ENCODE measurements at regions not wholly inside any gene's neighbourhood (a gene's known extent, or its start where the extent isn't known, plus 50 kb on each side); places are given as distances from the start of the nearest gene placed in this dataset.

DNA sequence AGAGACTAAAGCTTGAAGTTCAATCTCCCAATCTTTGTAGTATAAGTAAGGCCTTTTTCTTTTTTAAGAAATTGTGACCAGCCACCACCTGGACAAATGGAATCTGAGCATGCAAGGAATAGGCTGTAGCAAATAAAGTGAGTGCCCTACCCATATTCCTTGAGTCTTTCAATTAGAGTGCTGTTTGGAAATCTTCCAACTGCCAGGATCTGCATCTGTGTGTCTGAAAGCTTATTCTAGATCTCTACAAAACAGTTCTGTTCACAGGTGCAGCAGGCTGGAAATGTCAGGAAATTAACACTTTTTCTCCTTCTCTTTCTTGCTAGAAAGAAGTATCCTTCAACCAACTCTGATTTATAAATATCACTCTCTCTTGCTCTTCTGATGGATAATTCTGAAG is 76.7 kb upstream of the NDST3 start:
- Histone ChIP-seq H3K4me1 (no peaks in the 10 kb centered on the region), H3K36me3 (no peaks in the 10 kb centered on the region), H3K27me3 (no peaks in the 10 kb centered on the region), H3K4me3 (replicated peaks in 1 of 3) (no peak overlapping the region), H3K9me3 (no peaks in the 10 kb centered on the region), H3K27ac (no peak overlapping the region)
- TF ChIP-seq, protein P1, sequence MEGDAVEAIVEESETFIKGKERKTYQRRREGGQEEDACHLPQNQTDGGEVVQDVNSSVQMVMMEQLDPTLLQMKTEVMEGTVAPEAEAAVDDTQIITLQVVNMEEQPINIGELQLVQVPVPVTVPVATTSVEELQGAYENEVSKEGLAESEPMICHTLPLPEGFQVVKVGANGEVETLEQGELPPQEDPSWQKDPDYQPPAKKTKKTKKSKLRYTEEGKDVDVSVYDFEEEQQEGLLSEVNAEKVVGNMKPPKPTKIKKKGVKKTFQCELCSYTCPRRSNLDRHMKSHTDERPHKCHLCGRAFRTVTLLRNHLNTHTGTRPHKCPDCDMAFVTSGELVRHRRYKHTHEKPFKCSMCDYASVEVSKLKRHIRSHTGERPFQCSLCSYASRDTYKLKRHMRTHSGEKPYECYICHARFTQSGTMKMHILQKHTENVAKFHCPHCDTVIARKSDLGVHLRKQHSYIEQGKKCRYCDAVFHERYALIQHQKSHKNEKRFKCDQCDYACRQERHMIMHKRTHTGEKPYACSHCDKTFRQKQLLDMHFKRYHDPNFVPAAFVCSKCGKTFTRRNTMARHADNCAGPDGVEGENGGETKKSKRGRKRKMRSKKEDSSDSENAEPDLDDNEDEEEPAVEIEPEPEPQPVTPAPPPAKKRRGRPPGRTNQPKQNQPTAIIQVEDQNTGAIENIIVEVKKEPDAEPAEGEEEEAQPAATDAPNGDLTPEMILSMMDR (IDR thresholded peaks at IDR 0.05): no peak
- no peak for TF ChIP-seq POLR2A (IDR thresholded peaks at IDR 0.05)
- intact Hi-C loops (cut with DNase I): no loop called here
- no peak for DNase-seq

DNA sequence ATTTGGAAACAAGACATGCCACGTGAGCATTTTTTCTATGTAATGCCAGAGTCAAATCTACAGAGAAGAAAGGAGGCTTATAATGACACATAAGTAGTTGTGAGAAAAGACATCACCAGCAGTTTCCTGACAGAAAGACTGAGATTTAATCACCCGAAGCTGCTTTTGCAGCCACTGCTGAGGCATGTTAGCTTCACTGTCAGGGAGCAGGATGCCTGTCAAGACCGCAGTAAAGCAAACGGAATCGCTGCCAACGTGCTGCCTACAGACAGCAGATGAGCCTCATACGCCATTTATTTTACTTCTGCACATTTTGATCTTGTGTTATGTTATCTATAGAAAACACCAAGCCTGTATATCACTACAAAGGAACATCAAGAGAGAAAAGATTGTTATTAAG is 68.7 kb upstream of the NDST3 start:
- Histone ChIP-seq H3K4me3 (replicated peaks in 1 of 3) (no peak overlapping the region), H3K9me3 (no peaks in the 10 kb centered on the region), H3K27me3 (no peaks in the 10 kb centered on the region), H3K27ac (no peak overlapping the region), H3K36me3 (no peaks in the 10 kb centered on the region), H3K4me1 (no peaks in the 10 kb centered on the region)
- 58 to 59% methylated on average over 7 of the region's 7 CpGs for WGBS, 2 donors
- TF ChIP-seq POLR2A (IDR thresholded peaks at IDR 0.05): no peak
- TF ChIP-seq, protein P1 (IDR thresholded peaks at IDR 0.05): no peak
- intact Hi-C loops (cut with DNase I): no loop called here
- DNase-seq: no peak

DNA sequence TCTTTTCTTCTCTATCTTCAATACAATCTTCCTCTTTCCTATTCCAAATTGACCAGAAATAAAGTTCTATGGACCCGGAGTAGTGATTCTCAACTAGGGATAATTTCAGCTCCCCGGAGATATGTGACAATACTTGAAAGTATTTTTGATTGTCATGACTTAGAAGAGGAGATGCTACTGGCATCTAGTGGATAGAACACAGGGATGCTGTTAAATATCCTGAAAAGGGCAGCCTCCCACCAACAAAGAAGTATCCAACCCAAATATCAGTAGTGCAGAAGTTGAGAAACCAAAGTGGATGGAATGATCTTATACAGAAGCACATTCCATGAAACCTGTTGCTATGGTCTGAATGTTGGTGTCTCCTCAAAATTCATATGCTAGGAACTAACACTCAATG is 65.7 kb upstream of the NDST3 start:
- H3K4me3 ChIP-seq (replicated peaks in 1 of 3): no peak overlapping the region
- intact Hi-C loops (cut with DNase I): no loop called here
- 86 to 95% methylated on average over 2 of the region's 2 CpGs for WGBS, 2 donors
- H3K27me3 ChIP-seq: no peaks in the 10 kb centered on the region
- H3K9me3 ChIP-seq: no peaks in the 10 kb centered on the region
- no peak overlapping the region for H3K27ac ChIP-seq
- H3K36me3 ChIP-seq: no peaks in the 10 kb centered on the region
- no peaks in the 10 kb centered on the region for H3K4me1 ChIP-seq
- no peak for DNase-seq
- no peak for TF ChIP-seq POLR2A (IDR thresholded peaks at IDR 0.05)
- TF ChIP-seq, protein P1 (IDR thresholded peaks at IDR 0.05): no peak

DNA sequence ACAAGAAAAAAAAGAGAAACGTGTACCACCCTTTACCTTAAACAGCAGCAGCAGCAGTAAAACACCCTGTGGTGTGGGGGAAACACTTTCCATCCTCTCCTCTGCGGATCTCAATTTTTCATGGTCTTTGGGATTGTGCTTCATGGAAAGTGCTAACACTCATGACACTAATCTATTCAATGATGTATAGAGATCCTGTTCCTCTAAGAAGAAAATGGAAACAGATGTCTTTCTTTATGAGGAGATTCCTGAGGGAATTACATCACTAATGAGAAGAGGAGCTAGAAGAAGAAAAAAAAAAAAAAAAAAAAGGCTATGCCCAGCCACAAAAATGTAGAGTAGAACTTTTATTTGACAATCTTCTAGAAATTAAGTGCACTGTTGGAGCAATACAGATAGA is 62.9 kb upstream of the NDST3 start:
- H3K4me3 ChIP-seq (replicated peaks in 1 of 3): no peak overlapping the region
- no peaks in the 10 kb centered on the region for H3K36me3 ChIP-seq
- DNase-seq: no peak
- WGBS, 2 donors: 51 to 64% methylated on average over 2 of the region's 2 CpGs
- H3K4me1 ChIP-seq: no peaks in the 10 kb centered on the region
- intact Hi-C loops (cut with DNase I): no loop called here
- no peak overlapping the region for H3K27ac ChIP-seq
- TF ChIP-seq, protein P1 (IDR thresholded peaks at IDR 0.05): no peak
- TF ChIP-seq POLR2A (IDR thresholded peaks at IDR 0.05): no peak
- H3K9me3 ChIP-seq: no peaks in the 10 kb centered on the region
- no peaks in the 10 kb centered on the region for H3K27me3 ChIP-seq

DNA sequence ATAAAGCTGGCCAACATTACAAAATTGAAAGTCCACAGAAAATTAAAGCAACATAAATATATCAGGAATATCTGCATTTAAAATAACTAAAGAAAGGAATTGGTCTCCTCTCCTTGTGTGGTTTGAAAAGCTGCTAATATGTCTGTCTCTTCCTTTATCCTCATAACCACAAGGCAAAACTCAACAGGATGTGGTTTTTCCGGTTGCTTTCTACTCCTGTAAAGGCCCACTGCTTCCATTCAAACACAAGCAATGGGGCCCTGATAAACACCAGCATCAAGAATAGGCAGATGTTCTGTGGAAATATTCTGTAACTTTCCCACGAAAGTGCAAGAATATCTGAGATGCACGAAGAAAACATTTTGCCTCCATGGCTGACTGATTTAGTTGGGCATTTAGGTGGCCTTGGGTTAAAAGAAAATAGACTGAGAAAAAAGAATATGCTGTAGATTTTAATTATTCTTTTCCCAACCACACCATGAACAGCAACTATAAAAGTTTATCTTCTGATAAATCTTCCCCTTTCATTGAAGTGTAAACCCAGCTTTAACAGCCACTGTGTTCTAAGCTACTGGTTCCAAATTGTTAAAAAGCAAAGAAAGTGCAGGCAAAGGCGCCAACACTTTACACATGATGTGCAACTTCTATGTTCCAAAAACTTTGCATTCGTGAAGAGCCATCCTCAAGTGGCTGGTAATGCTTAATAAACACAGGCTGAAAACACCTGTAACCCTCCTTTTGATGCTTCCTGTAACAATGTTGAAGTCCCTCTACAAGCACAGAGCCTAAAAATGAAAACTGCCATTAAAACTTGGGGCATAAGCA is 50.5 kb upstream of the NDST3 start:
- intact Hi-C loops (cut with DNase I): no loop called here
- H3K36me3 ChIP-seq: no peaks in the 10 kb centered on the region
- WGBS, 2 donors: 69 to 70% methylated on average over 5 of the region's 5 CpGs
- no peak overlapping the region for H3K27ac ChIP-seq
- no peak overlapping the region for H3K4me3 ChIP-seq (replicated peaks in 1 of 3)
- no peaks in the 10 kb centered on the region for H3K27me3 ChIP-seq
- no peaks in the 10 kb centered on the region for H3K9me3 ChIP-seq
- TF ChIP-seq, protein P1 (IDR thresholded peaks at IDR 0.05): no peak
- TF ChIP-seq POLR2A (IDR thresholded peaks at IDR 0.05): no peak
- no peaks in the 10 kb centered on the region for H3K4me1 ChIP-seq
- no peak for DNase-seq
